Erythroblast (primary cell): ENCODE measurements at regions not wholly inside any gene's neighbourhood (a gene's known extent, or its start where the extent isn't known, plus 50 kb on each side); places are given as distances from the start of the nearest gene placed in this dataset.

Experiments
- DNase-seq, 2 experiments: peaks; one replicate each; lab custom pipeline; 2025; lab: John Stamatoyannopoulos, UW
- GATA1 ChIP-seq: IDR thresholded peaks from 2 replicates; pipeline ENCODE4 v1.6.1; 2011; ENCODE audit warnings: low read depth, mild to moderate bottlenecking, control low read depth, low read length, moderate library complexity
- POLR2A ChIP-seq: IDR thresholded peaks from 2 replicates; pipeline ENCODE4 v1.6.1; 2011; ENCODE audit warnings: mild to moderate bottlenecking, low read length

DNA sequence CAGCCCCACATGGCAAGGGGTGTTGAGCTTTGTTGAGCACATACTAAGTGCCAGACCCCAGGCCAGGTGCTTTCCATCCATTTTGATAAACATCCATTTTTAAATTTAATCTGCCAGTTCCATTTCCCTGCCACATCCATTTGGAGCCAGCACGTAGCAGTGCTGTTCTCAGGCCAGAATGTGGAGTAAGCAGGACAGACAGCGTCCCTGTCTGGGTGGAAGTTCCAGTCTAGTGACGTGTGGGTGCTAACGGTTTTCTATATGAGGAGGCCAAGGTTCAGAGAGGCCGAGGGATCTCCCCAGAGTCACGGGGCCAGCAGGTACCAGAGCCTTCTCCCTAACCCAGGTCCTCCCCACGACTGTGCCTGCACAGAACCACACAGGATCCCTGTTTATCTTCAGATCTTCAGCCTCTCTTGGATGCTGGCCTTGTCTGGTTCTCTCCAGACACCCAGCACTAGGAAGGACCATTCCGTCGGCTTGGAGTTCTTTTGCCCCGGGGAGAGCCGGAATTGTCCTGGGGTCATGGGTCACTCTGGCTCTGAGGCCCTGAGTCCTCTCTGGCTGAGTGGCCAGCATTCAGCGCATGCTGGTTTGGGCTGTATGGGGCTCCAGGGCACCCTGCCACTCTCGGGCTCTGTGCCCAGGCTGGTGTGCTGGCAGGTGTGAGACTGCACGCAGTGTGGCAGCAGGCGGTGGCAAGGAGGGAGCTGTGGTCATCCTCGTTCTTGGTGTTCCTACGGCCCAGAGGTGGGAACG lies 63.6 kb upstream of the PPARA start:
- TF ChIP-seq POLR2A (no peak), GATA1 (no peak)
- no peak for DNase-seq

DNA sequence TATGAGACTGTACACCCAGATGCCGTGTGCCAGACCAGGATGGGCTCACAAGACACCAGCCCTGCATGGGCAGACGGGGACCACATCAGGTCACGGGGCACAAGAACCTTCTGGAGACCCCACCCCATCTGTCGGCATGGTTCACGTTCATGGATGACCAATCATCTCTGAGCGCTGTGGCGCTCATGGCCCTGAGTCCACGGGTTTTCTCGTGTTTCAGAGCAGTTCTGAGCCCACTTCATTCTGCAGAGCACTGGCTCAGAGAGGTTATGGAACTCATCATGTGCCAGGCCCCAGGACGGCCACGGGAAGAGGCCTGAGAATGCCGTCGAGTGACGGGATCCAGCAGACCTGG lies 63.0 kb upstream of the PPARA start:
- TF ChIP-seq GATA1 (no peak), POLR2A (no peak)
- DNase-seq = no peak

DNA sequence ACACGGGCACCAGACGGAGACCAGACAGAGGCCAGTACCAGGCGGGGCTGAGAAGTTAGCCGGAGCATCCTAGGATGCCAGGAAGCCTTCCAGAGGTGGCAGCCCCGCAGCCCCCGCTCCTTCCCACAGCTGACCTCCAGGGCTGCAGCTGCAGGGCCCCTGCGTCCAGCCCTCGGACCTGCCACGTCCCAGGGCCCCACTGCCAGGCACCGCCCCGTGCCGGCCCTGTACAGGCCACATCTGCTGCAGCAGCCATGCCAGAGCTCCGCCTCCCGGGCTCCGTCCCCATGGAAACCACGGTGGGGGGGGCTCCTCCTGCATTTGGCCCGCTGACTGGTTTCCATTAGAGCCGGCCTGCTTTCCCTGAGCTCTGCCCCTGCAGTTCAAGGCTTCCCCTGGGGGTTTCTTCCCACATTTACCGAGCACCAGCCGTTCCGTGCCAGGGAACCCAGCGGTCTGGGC lies 62.5 kb upstream of the PPARA start:
- TF ChIP-seq GATA1 (no peak), POLR2A (no peak)
- DNase-seq = peak; percentile 18 to 23

DNA sequence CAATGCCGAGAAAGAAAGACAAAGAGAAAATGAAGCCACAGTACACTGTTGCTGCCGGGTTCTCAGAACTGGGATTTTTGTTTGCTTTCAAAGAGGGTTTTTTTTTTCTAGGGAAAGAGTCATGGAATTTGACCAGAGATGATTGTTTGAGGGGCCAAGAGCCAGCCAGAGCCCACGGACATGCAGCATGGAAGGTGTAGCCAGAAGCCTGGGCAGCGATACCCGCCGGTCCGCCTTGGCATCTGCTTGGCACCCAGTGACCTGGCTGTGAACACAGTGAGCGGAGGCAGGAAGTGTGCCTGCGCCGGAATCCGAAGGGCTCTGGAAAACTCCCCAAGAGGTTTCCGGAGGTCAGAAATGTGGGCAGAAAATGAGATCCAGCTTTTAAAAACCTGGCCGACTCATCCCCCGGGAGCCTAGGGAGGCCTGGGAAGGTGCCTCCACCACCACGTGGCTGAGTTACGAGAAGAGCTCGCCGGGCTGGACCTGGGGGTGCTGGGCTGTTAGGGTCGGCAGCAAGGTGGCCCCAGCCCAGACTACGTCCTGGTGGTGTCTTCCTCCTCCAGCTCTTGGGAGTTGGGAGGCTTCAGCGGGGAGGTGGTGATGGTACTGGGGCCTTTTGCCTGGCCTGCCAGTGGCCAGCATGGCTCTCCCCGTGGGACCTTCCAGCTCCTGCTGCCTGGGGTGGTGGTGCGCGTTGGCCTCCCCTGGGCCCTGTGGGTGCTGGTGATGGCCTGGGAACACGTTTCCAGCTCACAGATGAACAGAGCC lies 61.6 kb upstream of the PPARA start:
- DNase-seq = no peak

DNA sequence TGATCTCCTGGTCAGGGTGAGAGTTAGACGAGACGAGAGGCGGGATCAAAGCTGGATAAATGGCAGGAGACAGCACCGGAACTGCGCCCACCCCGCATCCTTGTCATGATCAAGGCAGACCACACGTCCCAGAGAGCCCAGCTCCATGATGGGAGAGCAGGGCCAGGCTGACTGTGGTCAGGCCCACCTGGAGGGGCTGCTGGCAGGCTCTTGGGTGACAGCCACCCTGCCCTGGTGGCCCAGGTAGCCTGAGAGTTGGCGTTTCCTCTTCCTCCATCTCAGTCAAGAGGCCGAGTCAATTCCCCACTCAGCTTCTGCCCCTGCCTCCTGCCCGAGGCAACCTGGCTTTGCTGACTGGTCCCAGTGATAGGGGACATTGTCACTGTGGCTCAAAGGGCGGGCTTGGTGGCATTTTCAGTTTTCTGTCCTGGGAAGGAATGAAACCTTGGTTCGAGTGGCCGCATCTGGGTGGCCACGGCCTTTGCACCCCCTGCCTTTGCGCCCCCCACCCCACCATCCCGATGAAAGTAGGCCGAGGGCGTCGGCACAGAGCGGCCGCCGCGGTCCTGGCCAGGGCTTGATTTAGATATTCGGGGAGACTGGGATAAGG lies 60.8 kb upstream of the PPARA start:
- DNase-seq = no peak
- no peak for TF ChIP-seq POLR2A
- TF ChIP-seq GATA1 = no peak

More for the DNA sequence above, 61.6 kb upstream of the PPARA start:
- no peak for TF ChIP-seq GATA1
- no peak for TF ChIP-seq POLR2A

DNA sequence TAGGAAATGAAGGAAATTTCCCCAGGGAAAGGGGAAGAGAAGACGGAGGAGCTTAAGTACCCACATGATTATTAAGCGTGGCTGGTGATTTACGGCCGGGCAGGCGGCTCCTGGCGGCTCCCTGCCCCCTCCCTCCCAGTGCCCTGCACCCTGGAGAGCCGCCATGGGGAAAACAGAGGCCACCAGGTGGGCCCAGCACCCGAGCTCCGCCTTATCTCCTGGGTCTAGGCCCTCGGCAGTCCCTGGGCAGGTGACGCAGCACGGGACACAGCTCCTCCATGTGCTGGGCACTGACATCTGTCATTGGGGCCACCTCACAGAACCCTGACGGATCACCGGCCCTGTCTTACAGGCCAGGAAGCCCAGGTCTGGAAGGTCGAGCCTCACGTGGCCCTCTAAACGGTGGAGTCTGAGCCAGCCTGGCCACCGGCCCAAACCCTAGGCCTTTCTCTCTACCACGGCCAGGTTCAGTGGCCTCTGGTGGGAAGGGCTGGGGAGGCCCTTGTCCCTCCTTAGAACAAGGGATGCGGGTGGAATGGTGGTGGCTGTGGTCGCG lies 60.2 kb upstream of the PPARA start:
- no peak for TF ChIP-seq GATA1
- TF ChIP-seq POLR2A = no peak
- DNase-seq = no peak

DNA sequence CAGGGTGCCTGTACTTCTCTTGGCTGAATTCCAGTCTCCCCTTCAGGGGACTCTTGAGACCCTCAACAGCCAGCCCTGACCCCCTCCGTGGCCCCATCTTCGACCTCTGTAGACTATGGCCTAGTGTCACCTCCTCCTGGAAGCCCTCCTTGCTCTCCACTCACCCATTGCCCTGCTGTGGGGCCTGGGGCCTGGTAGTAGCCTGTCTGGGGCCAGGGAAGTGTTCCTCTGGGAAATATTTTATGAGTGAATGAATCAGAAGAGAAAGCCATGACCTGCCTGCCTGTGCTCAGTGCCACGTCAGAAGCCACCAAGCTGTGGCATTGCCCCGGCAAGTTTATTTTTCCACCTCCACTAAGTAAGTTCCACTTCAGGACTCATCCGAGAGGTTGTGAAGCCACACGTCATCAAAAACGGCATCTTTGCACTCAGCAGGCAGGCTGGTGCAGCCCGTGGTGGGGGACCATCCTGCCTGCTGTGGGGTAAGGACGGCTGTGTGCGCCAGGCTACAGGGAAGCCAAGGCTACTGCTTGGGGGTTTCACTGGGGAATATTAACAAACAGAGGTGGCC lies 59.6 kb upstream of the PPARA start:
- DNase-seq = no peak
- TF ChIP-seq POLR2A (no peak), GATA1 (no peak)

DNA sequence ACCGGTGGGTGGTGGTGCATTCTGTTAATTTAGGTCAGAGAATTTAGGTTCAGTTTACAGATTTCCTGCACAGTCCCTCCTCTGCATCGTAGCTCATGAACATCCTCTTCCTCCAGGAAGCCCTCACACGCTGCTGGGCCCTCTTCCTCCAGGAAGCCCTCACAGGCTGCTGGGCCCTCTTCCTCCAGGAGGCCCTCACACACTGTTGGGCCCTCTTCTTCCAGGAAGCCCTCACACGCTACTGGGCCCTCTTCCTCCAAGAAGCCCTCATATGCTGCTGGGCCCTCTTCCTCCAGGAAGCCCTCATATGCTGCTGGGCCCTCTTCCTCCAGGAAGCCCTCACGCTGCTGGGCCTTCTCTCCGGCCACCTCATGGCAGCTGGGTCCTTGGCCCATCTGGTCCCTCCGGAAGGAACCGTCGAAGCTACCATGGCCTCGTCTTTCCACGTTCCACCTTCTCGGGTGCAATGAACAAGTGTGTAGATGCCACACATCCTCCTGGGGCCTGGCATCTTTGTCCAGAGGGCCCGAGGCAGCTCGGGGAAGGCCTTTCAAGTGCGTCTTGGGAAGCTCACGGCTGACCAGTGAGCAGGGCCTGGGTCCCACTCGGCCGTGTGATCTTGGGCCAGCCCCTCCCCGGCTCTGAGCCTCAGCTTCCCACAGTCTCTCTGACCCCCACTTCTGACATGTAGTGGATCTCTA lies 58.9 kb upstream of the PPARA start:
- TF ChIP-seq GATA1 (no peak), POLR2A (no peak)
- DNase-seq = no peak

DNA sequence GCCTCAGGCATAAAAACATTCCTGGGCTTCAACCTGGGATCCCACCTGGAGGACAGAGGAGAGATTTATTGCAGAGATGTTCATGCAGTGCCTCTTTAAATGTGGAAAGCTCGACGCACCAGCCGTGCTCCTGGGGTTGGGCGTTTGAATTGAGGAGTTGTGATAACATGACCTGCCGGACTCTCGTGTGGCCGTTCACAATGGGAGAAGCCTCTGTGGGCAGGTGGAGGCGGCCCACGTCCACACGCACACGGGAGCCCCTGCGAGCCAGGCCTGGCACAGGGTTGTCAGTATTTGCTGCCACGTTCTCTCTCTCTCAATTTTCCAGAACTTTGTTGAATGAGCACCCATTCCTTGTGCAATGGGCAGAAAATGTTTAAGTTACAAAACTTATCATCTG lies 58.3 kb upstream of the PPARA start:
- TF ChIP-seq POLR2A = no peak
- TF ChIP-seq GATA1 = no peak
- no peak for DNase-seq

DNA sequence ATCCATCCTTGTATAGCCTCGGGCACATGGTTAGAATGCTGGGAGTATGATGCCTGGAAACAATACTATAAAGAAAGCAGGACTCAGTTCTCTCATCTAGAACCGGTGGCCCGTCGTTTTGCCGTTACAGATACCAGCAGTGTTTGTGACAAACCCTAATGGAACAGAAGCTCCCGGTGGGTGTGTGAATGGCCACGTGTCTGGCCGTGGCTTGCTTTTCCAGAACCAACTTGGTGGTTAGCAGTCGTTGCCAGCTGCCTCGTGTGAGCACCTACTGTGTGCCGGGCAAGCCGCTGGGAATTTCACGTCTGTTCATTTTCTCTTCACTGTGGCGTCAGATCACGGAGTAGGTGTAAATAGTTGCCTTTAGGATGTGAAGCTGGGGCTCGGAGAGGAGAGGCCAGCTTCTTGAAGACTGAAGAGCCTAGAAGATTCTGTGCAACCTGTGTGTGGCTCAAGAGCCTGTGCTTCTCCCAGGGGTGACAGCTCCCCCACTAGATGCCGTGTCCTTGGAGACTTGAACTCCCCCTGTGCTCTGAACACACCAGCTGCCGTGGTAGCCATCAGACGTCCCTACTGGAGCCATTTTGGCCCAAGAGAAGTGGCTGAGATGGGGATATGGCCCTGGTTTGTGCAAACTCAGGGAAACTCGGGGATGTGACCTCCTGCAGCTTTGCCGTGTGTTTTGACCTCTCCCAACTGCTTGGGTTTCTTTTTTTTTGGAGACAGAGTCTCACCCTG lies 57.5 kb upstream of the PPARA start:
- no peak for DNase-seq
- no peak for TF ChIP-seq POLR2A
- no peak for TF ChIP-seq GATA1

DNA sequence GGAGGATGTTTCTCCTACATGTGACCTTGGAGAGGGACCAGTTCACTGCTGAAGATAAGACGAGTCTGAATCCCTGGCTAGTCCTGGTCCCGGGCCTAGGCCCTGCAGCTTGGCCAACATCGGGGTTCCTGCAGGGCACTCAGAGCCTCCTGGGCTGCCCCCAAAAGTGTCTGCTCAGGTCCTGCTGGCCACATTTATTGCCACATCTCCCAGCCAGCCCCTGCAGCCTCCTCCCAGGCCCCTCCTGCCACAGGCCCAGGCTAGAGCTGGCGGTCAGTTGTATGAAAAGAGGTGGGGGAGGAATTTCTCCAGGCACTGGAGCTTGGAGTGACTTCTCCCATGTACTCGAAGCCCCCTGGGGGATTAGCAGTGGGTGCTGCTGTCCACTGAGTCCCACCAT lies 56.5 kb upstream of the PPARA start:
- DNase-seq = no peak
- TF ChIP-seq GATA1 = no peak
- TF ChIP-seq POLR2A = no peak

DNA sequence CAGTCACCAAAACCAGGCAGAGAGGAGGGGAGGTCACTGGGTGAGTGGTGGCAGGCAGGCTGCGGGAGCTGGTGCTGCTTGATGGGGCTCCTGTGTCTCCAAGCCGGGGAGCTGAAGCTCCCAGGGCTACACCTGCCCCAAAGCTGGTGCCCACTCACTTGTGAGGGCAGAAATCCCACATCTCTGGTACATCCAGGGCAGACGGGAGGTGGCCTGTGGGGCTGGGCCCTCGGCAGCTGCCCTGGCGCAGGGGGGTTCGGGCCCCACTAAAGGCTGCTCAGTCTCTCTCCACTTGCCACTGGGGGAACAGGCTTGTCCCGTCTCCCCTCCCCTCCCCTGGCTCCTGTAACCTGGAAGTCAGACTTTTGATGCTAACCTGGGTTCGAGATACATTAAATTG lies 55.6 kb upstream of the PPARA start:
- DNase-seq = no peak
- TF ChIP-seq POLR2A (no peak), GATA1 (no peak)

DNA sequence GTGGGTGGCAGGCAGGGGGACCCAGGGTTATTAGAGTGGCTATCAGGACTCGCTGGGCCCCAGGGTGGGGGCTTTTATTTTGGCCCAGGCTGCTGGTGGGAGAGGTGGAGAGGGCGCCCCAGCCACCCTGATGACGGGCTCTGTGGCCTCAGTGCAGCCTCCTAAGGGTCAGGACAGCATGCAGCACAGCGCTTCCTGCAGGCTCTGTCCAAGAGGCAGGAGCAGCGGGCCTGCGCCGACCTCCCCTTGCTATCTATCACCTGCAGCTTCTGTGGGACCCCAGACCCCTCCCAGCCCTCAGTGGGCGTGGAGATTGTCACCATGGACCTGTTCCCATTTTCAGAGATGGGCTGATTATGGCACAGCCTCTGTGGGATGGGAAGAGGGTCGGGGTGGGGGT lies 54.3 kb upstream of the PPARA start:
- DNase-seq = no peak
- TF ChIP-seq GATA1 = no peak
- TF ChIP-seq POLR2A = no peak
